LNCAP (cell line): ENCODE measurements at regions not wholly inside any gene's neighbourhood (a gene's known extent, or its start where the extent isn't known, plus 50 kb on each side); places are given as distances from the start of the nearest gene placed in this dataset.

ENCODE experiments used
- TF ChIP-seq, protein P1 (sequence below): fragments of 450-650 bp; IDR thresholded peaks from 2 replicates; pipeline ENCODE4 v1.5.1; 2017; ENCODE audit warnings: mild to moderate bottlenecking

DNA sequence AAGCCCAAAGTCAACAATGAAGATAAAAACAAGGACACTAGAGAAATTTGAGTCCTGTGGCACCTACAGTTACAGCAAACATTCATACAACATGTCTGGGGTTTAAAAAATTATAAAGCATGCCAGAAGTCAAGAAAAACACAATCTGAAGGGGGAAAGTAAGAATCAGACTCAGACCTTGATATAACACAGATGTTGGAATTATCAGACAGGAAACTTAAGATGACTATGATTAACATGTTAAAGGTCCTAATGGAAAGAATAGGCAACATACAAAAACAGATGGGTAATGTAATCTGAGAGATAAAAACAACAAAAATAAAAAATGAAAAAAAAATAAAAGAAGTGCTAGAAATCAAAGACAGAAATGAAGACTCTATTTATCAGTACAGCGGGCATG lies 446.5 kb downstream of the SPRY1 start:
- TF ChIP-seq, protein P1, sequence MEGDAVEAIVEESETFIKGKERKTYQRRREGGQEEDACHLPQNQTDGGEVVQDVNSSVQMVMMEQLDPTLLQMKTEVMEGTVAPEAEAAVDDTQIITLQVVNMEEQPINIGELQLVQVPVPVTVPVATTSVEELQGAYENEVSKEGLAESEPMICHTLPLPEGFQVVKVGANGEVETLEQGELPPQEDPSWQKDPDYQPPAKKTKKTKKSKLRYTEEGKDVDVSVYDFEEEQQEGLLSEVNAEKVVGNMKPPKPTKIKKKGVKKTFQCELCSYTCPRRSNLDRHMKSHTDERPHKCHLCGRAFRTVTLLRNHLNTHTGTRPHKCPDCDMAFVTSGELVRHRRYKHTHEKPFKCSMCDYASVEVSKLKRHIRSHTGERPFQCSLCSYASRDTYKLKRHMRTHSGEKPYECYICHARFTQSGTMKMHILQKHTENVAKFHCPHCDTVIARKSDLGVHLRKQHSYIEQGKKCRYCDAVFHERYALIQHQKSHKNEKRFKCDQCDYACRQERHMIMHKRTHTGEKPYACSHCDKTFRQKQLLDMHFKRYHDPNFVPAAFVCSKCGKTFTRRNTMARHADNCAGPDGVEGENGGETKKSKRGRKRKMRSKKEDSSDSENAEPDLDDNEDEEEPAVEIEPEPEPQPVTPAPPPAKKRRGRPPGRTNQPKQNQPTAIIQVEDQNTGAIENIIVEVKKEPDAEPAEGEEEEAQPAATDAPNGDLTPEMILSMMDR = no peak

GRCh38 chr4:123844374-123844773 lies 447.8 kb downstream of the SPRY1 start:
- TF ChIP-seq, protein P1 = no peak

DNA sequence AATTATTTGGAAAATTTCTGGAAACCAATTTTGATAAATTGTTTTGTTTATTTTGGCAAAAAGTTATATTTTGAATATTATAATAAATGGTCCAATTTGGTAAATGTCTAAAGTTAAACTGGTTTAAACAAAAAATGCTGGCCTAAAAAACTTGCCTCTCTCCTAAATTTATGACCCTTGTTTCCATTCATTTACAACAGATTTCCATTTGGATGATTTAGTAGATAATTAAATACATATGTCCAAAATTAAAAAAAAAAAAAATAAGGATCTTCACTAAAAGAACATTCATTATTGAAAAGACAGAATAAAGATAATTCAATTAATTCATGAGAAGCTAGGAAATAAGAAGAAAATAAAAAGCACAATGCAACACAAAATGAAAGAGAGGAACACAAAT lies 449.5 kb downstream of the SPRY1 start:
- TF ChIP-seq, protein P1 = no peak

DNA sequence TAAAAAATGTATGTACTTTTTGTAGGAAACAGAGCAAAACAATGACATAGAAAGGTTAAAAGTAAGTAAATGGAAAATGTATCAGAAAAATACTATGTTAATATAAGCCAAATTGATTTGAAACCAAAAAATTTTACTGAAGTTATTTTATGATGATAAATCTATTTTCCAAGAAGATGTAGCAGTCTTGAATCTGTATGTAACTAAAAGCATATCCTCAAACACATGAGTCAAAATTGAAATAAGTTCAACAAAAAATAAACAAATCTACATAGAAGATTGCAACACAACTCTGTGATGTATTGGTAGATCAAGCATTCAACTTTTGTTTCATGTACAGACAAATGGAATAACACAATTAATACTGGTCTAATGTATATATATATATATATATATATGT lies 450.0 kb downstream of the SPRY1 start:
- TF ChIP-seq, protein P1 = no peak

GRCh38 chr4:123848606-123849005 lies 452.0 kb downstream of the SPRY1 start:
- TF ChIP-seq, protein P1 = no peak

- TF ChIP-seq, protein P1 = no peak
Observed at GRCh38 chr4:123849495-123849894, 452.9 kb downstream of the SPRY1 start.

DNA sequence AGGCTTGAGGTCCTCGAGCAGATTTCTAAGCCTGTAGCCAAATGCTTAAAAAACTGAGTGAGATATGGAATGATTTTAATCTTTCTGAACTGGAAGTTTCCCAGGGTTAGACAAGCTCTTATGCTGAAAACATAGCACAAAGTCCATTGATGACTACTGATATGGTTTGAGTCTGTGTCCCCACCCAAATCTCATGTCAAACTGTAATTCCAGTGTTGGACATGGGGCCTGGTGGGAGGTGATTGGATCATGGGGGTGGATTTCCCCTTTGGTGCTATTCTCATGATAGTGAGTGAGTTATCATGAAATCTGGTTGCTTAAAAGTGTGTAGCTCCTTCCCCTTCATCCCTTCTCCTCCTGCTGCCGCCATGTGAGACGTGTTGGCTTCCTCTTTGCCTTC lies 454.9 kb downstream of the SPRY1 start:
- TF ChIP-seq, protein P1 = no peak

- TF ChIP-seq, protein P1 = no peak
Observed at GRCh38 chr4:123853651-123854050, 457.1 kb downstream of the SPRY1 start.
